Activated CD4-positive, alpha-beta T cell treated with anti-CD3 and anti-CD28 coated beads, Interleukin-2, amount 50 U/mL, for 1 hour (primary cell): ENCODE measurements at regions not wholly inside any gene's neighbourhood (a gene's known extent, or its start where the extent isn't known, plus 50 kb on each side); places are given as distances from the start of the nearest gene placed in this dataset.
"Not testable (repeated sequence)": the region's sequence is repeated elsewhere in the genome, so short reads cannot be mapped to it uniquely, and the experiment has no call there.

ENCODE experiments used
- DNase-seq: peaks from one replicate; pipeline ENCODE4 v3.0.0-alpha.2; 2020

DNA sequence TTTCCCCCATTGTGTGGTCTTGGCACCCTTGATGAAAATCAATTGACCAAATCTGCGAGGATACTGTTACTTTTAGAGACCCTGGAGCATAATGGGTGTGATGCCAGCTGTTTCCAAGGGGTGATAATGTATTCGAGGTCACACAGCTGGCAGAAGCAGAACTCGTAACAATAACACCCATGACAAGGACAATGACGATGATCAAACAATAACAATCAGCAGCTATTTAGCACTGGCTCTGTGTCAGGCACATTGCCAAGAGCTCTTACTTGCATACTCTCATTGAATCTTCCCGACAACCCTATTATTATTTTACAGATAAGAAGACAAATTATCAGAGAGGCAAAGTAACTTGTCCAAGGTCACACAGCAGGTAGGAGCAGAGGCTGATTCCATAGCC is 223.7 kb upstream of the MSX2 start:
- no peak for DNase-seq

DNA sequence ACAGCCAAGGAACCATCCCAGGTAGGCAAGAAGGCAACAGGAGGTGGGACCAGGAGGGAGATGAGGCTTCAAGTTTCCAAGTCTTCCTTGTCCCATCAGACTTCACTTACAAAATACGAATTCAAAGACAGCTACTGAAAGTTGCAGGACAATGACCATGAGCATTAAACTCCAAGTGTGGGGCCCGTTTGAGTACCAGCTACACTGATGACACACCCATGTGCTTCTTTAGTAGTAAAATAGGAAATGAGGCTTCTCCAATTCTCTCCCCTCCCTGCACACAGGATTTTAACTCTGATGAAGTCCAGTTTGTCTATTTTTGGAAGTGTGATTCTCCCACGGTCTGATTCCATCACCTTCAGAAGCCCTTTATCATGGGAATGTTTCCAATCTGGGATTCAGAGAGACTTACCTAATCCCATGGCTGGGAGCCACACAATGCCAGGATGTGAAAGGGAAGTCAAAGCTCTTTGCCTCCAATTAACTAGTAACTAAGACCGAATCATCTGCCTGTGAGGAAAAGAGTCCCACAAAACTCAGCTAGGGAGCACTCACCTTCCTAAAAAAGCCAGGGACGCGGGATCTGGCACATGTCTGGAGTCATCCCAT is 222.8 kb upstream of the MSX2 start:
- DNase-seq = no peak

DNA sequence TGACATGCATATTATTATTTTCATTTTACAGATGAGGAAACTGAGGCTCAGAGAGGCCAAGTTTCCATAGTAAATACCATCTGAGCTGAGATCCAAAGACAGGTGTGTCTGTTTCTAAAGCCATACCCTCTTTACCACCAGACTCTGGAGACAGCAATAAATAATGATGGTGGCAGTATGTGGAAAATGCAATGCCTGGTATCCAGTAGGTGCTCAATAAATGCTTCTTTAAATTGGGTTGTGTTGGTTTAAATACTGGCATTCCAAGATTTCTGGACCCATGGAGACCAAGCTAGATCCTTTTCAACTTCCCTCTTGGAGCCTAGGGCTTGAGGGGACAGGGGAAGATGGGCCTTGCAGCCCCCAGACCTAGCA is 221.3 kb upstream of the MSX2 start:
- no peak for DNase-seq

DNA sequence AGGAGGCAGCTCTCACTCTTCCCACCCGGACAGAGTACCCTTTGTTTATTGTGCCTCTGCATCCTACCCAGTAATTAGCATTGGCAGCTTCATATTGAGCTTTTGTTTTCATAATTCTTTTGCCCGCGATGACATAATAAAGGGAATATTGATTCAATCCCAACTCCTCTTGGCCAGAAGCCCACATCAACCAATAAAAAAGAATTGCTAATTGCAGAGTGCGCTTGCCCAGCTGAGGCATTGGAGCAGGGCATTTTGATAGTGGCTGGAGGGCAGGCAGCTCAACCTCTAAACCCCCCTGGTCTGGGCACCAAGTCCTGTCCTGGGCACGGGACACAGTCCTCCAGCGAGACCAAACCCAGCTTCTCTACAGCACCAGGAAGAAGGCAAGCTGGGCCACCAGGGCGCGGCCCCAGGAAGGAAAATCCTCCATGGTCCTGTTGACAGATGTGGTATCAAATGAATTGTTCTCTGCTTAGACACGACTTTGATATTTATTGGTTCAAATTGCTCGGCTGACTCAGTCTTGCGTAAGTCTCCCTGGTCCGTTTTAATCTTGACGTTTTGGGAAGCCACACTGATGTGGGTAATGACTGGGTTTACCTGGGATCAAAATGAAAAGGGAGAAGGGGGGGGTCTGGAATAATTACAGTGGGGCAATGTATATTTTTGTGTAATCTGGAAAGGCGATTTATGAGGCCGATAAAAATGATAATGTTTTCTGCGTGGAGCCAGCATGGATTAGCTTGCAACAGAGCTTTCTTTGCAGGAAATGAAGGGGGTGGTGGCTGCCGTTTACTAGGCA is 220.7 kb upstream of the MSX2 start:
- no peak for DNase-seq

DNA sequence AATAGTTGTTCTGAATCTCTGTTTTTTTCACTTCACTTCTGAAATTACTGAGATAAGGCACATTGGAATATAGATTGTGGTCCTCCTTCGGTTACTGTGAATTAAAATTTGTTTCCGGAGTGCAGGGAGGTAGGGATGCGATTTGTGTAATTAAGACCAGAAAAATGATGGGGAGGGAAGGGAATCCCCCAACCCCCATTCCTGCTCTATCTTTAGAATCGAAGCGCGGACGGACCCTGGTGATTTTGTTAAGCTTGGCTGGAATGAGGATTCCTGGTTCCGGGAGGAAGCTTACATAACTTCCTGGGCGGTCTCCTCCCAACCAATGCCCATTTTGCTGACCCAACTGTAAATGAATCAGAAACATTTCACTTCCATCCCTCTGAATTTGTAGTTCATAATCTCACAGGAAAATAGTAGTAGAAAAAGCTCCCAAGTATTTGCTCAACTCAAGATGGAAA is 220.1 kb upstream of the MSX2 start:
- no peak for DNase-seq

DNA sequence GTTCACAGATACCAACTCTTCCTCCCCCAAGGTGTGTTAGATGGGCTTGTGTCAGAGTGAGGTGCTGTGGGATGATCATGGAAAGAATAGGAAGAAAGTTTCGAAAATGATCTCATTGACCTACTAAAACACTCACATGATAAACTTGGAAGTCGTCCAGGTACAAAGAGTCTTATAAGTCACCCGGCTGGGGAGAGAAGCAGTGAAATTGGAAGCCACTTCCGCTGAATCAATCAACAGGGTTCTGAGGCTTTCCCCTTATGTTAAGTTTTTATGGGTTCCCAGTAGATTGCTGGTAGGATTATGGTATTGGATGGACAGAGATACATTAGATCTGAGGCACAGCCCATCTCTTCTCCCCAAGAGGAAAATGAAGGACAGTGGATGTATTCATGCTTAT is 218.8 kb upstream of the MSX2 start:
- no peak for DNase-seq

DNA sequence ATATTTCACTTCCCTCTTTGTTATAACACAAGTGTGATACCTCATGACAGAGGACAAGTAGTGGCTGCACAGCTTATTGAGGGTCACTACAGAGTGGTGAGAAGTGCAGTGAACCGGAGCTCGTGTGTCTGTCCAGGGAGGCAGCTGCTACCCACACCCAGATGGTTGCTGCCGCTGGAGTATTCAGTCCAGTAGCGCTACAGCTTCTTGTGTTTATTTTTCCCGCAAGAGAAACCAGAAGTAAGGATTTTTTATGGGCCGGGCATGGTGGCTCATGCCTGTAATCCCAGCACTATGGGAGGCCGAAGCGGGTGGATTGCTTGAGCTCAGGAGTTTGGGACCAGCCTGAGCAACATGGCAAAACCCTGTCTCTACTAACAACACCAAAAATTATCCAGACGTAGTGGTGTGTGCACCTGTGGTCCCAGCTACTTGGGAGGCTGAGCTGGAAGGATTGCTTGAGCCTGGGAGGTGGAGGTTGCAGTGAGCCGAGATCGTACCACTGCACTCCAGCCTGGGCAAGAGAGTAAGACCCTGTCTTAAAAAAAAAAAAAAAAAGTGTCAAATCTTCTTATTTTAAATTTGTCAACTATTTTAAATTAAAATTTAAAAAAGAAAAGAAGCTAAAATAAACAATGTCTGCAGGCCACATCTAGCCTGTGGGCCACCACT is 213.5 kb upstream of the MSX2 start:
- DNase-seq = not testable (repeated sequence)

DNA sequence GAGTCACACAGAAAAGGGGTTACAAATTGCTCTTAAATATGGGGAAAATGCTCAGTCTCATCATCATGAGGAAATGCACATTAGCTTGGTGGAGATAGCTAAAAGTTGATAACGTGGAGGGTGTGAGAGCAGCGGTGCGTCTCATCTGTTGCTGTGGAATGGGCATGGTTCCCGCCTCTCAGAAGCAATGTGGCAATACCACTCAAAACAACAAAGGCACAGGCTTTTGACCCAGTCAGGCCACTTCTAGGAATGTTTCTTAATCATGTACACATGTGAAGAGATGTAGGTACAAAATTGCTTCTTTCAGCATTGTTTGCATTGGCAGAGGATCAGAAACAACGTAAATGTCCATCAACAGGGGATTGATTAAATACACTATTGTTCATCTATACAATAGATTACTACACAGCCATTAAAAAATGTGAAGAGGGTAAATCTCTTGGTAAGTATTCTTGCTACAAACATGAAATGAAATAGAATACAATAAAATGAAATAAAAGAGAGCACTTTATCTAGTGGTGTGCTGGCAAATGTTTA is 212.6 kb upstream of the MSX2 start:
- DNase-seq = no peak

DNA sequence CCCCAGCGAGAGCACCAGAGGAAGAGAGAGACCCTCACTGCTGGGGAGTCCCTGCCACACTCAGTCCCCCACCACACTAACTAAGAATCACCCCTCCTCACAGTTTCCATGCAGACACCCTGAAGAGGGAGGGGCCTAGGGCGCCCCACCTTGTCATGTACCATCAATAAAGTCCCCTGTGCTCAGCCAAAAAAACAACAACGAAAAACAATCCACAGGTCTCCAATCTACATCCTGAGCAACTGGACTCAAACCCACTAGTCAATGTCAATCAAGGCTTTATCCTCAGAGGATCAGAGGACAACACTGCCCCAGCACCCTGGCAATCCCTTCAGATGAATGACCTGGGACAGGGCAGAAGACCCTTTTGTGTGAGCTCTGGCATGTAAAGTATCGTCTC is 210.1 kb upstream of the MSX2 start:
- no peak for DNase-seq

DNA sequence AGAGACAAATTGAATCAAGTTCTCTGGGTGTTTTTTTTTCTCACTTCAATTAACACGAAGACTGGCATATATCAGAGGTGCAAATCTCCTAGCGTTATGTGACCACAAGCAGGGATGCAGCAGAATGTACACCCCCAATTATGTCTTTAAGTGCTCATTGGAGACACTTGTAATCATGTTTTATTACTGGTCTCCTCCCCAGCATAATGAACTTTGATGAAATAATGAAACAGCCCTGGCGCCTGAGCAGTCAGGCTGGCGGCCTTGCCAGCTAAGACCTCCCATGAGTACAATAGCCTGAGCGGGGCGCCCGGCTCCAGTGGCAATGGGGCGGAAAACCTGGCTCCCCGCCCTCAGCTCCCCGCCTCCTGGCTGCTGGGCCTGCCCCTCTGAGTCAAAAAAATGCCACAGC is 209.4 kb upstream of the MSX2 start:
- no peak for DNase-seq

DNA sequence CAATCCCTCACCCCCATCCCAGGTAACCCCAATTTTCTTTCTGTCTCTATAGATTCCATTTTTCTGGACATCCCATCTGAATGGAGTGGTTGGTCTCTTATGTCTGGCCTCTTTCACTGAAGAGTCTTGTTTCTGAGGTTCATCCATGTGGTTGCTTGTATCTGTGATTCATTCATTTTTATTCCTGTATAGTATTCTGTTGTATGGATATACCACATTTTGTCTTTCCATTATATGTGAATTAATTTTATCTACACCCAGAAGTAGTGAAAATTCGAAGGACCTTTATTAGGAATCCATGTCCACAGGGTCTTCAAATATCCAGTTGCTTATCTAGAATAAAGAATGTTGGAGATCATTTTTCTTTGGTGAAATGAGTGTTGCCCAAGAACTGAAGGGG is 207.6 kb upstream of the MSX2 start:
- no peak for DNase-seq

DNA sequence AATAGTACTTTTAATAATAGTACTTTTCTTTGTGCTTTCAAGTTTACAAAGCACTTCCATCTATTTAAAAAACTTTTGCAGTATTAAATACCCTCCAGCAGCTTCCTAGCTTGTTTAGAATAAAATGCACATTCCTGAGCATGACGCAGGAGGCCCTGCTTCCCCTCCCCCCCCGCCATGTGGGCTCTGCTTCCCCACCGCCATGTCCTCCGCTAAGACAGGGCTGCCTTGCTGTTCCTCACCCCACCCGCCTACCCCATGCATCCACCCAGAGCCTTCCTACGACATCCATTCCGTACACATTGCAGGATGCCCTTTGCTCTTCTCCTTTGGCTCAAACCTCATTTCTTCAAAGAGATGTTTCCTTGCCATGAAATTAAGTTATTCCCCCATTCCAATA is 205.9 kb upstream of the MSX2 start:
- no peak for DNase-seq

DNA sequence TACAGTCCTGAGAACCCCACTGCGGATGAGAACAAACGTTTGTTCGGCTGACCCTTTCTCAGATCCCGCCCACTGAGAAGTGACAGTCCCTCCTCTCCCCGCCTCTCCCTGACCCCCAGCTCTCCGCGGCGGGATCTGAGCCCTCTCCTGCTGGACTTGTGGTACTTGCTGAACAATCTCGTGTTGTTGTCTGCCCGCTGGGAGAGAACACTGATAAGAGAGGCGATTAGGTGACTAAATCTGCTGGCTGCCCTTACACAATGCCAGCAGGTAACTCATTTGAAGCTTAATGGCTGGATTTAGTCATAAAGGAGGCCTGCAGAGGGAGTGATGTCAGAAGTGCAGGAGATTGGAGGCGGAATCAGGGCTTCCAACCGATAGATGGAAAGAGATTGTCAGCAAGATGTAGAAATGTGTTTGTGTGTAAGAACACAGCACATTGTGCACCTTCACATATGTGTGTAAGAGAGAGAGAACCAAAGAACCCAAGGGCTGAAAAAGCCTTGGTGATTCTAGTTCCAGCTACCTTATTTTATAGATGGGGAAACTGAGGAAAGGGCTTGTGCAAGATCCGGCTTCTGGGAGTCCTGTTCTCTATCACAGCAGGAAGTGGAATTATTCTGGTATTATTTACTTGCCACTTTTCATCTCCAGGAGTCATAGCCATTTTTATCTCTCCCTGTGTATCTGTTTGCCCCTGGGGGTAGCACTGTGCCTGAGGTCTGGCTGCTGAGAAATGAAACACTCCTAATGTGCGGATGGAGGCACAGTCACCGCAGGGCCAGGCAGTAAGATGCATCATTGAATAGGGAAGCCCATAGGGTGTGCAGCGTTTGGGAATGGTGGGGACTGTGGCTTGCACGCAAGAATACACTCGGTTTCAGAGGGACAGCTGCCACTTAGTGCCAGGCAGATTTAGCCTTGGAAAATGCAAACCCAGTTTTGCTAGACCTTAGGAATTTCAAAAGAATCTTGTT is 203.7 kb upstream of the MSX2 start:
- DNase-seq = no peak

DNA sequence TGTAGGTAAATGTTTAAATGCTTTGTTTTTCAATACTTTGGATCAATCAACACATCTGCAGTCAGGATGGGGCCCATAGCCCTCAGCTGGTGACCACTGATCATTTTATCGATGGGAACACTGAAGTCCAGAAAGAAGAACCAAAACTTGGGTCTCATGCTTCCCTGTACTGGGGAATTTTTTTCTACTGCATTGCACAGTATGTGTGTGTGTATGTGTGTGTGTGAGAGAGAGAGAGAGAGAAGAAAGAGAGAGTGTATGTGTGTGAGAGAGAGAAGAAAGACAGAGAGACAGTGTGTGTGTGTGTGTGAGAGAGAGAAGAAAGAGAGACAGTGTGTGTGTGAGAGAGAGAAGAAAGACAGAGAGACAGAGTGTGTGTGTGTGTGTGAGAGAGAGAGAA is 202.9 kb upstream of the MSX2 start:
- DNase-seq = no peak

DNA sequence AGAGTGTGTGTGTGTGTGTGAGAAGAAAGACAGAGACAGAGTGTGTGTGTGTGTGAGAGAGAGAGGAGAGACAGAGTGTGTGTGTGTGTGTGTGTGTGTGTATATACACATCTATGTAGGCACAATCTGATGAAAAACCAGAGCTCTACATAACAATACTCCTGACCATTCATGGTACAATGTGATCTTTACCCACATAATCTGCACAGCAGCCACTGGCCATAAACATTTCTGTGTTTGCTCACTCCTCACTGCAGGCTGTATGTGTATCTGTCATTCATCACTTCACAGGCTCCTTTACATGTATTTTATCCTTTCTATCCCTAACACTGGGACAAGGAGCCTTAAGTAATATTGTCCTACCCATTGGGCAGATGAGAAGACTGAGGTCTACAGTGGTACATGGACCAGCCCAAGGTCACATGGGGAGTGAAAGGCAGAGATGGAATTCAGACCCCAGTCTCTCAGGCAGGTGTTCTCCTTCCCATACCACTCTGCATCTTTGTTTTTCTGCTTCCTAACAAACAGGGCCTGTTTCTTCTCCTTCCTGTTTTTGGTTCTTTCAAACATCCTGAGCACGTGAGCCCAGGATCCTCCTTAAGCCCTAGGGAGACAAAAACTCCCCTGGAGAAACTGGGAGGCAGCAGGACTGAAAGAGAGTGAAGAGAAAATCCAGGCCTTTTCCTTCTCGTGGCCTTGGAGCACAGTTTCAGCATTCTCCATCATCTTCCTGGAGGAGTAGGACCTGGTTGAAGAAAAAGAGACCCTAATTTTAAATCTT is 201.7 kb upstream of the MSX2 start:
- no peak for DNase-seq

DNA sequence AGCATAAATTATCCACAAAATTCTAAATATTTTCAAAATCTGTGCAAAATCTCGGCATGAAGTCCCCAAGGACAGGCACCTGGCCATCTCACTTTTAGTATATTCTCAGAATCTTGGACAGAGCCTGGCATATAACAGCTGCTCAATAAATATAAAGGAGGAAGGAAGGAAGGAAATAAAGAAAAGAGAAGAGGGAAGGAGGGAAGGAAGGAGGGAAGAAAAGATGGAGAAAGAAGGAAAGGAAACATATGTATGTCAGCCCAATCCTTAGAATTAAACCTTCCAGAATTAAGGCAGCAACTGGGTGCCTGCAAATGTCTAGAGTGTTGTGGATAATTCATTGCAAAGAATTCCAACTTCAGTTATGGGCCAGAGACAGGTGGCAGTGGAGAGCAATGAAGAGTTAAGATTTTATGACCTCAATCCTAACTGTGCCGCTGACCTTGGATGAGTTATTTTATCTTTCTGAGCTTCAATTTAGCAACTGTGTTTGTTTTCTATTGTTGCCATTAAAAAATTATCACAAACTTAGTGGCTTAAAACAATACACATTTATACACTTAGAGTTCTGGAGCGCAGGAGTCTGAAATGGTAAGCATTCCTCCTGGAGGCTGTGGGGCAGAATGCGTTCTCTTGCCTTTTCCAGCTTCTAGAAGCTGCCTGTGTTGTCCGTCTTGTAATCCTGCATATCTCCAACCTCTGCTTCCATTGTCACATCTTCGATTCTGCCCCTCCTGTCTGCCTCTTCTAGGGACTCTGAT is 200.9 kb upstream of the MSX2 start:
- DNase-seq = no peak

DNA sequence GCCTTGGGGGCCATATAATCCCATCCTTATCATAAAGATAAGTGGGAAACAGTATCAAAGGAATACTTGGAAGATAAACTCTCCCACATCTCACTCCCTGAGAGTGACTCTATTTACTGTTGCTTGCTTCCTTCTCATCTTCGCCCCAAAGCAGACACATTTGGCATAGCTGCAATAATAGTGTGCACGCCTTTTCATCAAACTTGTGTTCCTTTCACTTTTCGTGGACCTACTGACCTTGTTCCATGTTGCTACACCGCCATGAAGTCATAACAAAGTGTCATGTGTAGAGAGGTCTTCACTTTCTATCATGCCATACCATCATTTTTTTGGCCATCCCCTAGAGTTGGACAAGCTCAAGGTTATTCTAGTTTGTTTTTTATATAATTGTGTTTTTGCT is 200.0 kb upstream of the MSX2 start:
- DNase-seq = no peak

DNA sequence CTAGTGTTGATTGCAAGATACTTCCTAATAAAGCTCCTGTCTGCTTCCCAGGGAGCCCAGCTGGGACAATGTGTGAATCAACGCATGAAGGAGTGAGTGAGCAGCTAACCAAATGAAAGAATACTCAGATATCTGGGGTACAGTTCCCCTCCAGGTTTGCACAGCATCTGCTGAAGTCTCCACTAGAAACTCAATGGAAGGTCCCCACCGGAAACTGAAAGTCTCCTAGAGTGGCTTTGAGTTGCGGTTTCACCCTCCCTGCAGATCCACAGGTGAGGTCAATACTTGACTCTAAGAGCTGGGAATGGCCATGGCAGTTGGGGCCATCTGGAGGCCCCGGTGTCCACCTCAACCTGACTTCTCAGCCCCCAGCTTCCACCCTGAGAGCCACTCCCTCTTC is 198.2 kb upstream of the MSX2 start:
- DNase-seq = no peak

DNA sequence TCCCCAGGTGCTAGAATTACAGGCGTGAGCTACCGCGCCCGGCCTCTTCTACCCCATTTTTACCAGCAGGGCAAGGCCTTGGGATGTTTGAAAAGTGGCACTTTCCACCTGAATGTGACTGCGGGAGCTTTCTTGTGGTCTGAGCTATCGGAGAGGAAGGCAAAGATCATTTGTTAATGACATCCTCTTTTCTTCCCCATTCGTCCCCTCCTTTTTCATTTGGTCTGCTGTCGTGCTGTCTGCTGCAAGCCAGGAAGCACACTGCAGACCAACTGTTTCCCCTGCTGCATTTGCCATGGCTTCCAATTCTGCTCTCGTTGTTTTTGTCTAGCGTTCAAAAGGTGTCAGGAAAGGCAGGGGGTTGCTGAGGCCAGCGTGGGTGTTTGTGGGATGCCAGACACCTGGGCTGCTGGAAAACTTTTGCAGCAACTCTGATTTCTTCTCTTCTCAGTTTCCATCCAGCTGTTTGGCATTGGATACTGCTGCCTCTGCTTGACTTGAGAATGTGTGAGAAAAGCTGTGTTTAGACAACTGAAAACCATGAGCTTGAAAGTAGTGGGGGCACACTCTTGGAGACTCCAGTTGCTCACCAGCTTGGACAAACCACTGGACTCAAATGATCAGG is 196.4 kb upstream of the MSX2 start:
- no peak for DNase-seq

DNA sequence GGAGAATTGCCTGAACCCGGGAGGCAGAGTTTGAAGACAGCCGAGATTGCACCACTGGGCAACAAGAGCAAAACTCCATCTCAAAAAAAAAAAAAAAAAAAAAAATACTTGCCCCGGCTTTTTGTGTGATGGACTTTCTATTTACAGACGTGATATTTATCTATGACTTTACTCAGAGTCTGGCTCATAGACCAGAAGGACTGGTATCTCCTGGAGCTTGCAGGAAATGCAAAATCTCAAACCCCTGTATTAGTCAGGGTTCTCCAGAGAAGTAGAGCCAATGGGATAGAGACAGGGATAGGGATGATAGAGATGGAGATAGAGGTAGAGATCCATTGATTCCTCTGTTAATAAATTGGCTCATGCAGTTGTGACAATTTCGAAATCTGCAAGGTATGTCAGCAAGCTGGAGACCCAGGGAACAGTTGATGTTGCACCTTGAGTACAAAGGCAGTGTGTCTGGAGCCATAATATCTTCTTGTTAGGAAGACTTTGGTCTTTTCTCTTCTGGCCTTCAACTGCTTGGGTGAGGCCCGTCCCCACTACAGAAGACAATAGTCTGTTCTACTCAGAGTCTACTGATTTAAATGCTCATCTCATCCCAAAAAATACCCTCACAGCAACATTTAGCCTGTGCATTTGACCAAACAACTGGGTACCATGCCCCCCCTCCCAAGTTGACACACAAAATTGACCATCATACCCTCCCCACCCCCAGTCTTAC is 195.4 kb upstream of the MSX2 start:
- DNase-seq = no peak
